ENCODE measurements at regions not wholly inside any gene's neighbourhood (a gene's known extent, or its start where the extent isn't known, plus 50 kb on each side); places are given as distances from the start of the nearest gene placed in this dataset.

DNA sequence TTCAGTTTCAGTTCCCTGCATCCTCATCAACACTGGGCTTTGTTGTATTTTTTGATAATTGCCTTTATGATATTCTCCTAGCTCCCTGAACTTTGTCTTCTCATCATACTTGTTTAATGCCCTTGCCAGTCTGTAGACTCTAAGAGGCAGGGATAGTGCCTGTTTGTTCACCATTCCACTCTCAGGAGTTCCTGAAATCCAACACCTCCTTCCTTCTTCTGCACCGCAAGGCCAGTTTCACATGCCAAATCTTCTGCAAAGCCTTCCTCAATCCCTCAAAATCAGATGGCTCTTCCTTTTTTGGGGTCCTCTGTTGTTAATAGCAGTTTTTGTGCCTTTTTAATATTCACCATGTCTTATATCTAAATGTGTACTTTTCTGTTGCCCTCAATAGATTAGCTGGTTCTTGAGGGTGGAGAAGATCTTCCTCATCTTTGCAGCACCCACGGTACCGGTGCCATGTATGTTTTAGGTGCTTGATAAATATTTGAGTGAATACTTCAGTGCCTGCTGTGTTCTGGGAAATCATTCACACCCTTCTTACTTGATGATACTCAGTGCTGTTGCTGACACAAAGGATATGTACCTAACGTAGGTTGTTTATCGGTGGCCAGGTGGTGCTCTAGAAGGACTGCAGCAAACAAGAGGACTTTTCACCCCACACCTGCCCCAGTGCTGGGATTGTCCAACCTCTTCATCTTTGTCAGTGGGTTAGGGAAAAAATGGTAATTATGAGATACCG lies 85.3 kb upstream of the LIMCH1 start (continued):
- TF ChIP-seq, protein P1, sequence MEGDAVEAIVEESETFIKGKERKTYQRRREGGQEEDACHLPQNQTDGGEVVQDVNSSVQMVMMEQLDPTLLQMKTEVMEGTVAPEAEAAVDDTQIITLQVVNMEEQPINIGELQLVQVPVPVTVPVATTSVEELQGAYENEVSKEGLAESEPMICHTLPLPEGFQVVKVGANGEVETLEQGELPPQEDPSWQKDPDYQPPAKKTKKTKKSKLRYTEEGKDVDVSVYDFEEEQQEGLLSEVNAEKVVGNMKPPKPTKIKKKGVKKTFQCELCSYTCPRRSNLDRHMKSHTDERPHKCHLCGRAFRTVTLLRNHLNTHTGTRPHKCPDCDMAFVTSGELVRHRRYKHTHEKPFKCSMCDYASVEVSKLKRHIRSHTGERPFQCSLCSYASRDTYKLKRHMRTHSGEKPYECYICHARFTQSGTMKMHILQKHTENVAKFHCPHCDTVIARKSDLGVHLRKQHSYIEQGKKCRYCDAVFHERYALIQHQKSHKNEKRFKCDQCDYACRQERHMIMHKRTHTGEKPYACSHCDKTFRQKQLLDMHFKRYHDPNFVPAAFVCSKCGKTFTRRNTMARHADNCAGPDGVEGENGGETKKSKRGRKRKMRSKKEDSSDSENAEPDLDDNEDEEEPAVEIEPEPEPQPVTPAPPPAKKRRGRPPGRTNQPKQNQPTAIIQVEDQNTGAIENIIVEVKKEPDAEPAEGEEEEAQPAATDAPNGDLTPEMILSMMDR (conservative IDR thresholded peaks at IDR 0.05; ENCODE audit: low read depth in 2 of 2): no peak
- no peak for TF ChIP-seq ZNF331 (CRISPR knock-in tag; IDR thresholded peaks at IDR 0.05; ENCODE audit: low read depth)
- TF ChIP-seq, protein P2, sequence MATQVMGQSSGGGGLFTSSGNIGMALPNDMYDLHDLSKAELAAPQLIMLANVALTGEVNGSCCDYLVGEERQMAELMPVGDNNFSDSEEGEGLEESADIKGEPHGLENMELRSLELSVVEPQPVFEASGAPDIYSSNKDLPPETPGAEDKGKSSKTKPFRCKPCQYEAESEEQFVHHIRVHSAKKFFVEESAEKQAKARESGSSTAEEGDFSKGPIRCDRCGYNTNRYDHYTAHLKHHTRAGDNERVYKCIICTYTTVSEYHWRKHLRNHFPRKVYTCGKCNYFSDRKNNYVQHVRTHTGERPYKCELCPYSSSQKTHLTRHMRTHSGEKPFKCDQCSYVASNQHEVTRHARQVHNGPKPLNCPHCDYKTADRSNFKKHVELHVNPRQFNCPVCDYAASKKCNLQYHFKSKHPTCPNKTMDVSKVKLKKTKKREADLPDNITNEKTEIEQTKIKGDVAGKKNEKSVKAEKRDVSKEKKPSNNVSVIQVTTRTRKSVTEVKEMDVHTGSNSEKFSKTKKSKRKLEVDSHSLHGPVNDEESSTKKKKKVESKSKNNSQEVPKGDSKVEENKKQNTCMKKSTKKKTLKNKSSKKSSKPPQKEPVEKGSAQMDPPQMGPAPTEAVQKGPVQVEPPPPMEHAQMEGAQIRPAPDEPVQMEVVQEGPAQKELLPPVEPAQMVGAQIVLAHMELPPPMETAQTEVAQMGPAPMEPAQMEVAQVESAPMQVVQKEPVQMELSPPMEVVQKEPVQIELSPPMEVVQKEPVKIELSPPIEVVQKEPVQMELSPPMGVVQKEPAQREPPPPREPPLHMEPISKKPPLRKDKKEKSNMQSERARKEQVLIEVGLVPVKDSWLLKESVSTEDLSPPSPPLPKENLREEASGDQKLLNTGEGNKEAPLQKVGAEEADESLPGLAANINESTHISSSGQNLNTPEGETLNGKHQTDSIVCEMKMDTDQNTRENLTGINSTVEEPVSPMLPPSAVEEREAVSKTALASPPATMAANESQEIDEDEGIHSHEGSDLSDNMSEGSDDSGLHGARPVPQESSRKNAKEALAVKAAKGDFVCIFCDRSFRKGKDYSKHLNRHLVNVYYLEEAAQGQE (IDR thresholded peaks at IDR 0.05; ENCODE audit: unreplicated experiment): no peak
- TF ChIP-seq, protein P3, sequence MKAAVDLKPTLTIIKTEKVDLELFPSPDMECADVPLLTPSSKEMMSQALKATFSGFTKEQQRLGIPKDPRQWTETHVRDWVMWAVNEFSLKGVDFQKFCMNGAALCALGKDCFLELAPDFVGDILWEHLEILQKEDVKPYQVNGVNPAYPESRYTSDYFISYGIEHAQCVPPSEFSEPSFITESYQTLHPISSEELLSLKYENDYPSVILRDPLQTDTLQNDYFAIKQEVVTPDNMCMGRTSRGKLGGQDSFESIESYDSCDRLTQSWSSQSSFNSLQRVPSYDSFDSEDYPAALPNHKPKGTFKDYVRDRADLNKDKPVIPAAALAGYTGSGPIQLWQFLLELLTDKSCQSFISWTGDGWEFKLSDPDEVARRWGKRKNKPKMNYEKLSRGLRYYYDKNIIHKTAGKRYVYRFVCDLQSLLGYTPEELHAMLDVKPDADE (IDR thresholded peaks at IDR 0.05): no peak
- TF ChIP-seq STAT1 (IDR thresholded peaks at IDR 0.05; ENCODE audit: unreplicated experiment): no peak

DNA sequence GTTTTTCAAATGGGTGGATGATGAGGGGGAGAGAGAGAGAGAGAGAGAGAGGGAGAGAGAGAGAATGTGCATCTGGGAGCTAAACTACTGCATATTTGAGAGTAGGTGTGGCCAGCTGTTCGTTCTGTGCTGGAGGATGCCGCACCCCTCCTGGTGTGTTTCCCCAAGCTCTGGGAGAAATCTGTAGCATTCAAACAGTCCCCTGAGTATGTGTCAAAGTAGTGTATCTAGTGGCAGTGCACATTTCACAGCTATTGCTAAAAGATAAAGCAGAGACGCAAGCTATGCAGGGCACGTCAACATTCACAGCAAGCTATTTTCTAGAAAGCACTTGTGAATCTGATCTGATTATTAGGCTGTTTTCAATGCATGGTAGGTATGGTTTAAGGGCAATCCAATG lies 83.5 kb upstream of the LIMCH1 start:
- Histone ChIP-seq H3K36me3 (ENCODE audit: insufficient read depth) (no peaks in the 10 kb centered on the region), H3K9me2 (ENCODE audit: insufficient read depth) (no peaks in the 10 kb centered on the region), H3K4me2 (0 out of 2 replicates have a peak overlapping the region, but pooled peaks have one; percentile 22), H3K4me3 (no peak overlapping the region), H3K4me1 (ENCODE audit: insufficient read depth) (peaks cover 39% of the 10 kb centered on the region), H3K27ac (ENCODE audit: low read depth) (no peak overlapping the region), H4K20me1 (replicated peaks; ENCODE audit: insufficient read depth) (no peaks in the 10 kb centered on the region), H3K79me2 (replicated peaks; ENCODE audit: insufficient read depth) (no peaks in the 10 kb centered on the region), H3F3A (replicated peaks; ENCODE audit: low read depth) (no peaks in the 10 kb centered on the region), H2AFZ (peak overlapping the region; percentile 82; the same call in 1 of the 2 replicates), H3K27me3 (ENCODE audit: insufficient read depth) (no peaks in the 10 kb centered on the region)
- ATAC-seq: peak; percentile 71
- H3K9me3 Mint-ChIP-seq: peaks cover 1% of the 10 kb centered on the region; the same call in 1 of the 3 replicates
- DNase-seq (ENCODE audit: low spot score): peak; percentile 11
- no peak overlapping the region for H3K27ac Mint-ChIP-seq
- no peaks in the 10 kb centered on the region for H3K36me3 Mint-ChIP-seq (ENCODE audit: low read depth)
- peaks cover 2% of the 10 kb centered on the region for H3K27me3 Mint-ChIP-seq (ENCODE audit: insufficient read depth, low read depth, poor library complexity)
- H3K4me3 Mint-ChIP-seq: no peak overlapping the region
- H3K4me1 Mint-ChIP-seq: peaks cover 42% of the 10 kb centered on the region
- TF ChIP-seq POLR2AphosphoS5 (IDR thresholded peaks at IDR 0.05; ENCODE audit: low read depth) (no peak), ZNF114 (CRISPR knock-in tag; IDR thresholded peaks at IDR 0.05) (no peak), STAT1 (IDR thresholded peaks at IDR 0.05; ENCODE audit: unreplicated experiment) (no peak), CREB1 (CRISPR knock-in tag; IDR thresholded peaks at IDR 0.05; ENCODE audit: low read depth) (no peak), ZNF331 (CRISPR knock-in tag; IDR thresholded peaks at IDR 0.05; ENCODE audit: low read depth) (no peak), EZH2phosphoT487 (IDR thresholded peaks at IDR 0.05; ENCODE audit: unreplicated experiment) (no peak), NANOG (IDR thresholded peaks at IDR 0.05; ENCODE audit: borderline replicate concordance) (no peak), JUNB (IDR thresholded peaks at IDR 0.05; ENCODE audit: unreplicated experiment) (no peak)
- TF ChIP-seq, protein P2 (IDR thresholded peaks at IDR 0.05; ENCODE audit: unreplicated experiment): no peak
